GM18511 (cell line): ENCODE measurements at regions not wholly inside any gene's neighbourhood (a gene's known extent, or its start where the extent isn't known, plus 50 kb on each side); places are given as distances from the start of the nearest gene placed in this dataset.

ENCODE experiments used
- ATAC-seq: cut with Tn5 transposase; IDR thresholded peaks from one replicate; pipeline ENCODE4 v1.9.1; 2021; ENCODE audit warnings: mild to moderate bottlenecking, moderate library complexity; ENCODE audit not compliant: unreplicated experiment

DNA sequence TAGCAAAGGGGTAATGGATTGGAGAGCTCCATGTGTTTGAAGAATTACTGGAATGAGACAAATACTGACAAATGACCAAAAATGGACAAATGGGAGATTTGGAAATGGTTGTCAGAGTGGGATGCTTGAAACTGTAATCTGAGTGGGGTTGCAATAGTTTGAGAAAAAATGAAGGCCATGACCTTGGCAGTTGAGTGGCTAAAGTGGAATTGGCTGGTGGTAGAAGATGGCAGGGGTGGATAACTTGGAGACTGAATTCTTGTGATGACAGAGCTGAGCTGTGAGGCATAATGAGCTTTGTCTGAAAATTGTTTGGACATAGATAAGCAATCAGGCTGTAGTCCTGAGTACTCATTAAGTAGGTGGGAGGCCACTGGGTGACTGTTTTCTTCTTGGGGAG is 222.5 kb upstream of the PRICKLE1 start:
- ATAC-seq = no peak

DNA sequence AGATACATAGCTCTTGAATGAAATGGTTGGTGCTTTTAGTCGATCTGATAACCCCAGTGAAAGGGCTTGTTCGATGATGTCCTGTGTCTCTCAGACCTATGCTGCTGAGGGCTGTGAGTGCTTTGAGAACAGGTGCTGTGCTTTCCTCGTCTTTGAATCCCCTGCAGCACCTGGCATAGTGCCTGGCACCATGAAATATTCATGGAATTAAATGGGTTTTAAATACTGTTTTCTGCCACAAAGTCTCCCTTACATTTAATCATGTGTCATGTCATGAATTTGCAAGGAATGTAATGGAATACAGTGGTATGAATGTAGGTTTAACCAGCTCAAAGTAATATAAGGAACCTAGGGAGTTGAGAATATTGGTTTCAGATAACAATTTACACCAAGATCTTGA is 220.5 kb upstream of the PRICKLE1 start:
- ATAC-seq = no peak

DNA sequence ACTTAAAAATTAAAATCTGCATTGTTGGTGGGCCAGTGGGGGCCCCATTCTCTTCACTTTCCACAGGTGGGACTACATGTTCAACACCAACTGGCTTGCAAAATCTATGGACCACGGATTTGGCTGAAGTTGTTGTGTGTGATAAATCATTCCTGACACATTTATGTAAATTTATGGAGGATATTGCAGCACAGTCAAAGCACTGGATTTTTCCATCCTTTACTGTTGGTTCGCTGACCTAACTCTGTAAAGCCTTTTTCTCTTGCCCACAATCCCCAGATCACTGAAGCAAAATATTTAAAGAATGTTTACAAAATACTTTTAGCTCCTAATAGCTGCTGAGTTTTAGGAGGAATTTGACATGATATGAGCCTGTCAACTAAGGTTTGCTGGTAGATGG is 219.7 kb upstream of the PRICKLE1 start:
- ATAC-seq = no peak

DNA sequence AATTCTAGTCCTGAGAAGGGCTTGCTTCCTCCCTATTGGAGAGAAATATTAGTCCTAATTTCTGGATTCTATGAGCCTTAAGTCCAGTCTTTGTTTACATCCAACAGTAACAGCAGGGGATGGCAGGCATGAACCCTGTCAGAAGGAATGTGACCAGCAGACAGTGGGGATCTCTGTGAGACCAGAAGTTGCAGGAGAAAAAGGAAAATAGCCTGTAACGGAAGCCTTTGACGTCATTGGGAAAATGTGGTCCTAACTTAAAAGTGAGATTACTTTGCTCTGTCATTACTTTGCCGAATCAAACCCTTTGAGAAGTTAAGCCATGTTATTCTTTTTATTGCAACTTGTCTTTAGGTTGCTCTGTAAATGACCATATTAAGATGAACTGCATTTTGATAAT is 218.2 kb upstream of the PRICKLE1 start:
- no peak for ATAC-seq

DNA sequence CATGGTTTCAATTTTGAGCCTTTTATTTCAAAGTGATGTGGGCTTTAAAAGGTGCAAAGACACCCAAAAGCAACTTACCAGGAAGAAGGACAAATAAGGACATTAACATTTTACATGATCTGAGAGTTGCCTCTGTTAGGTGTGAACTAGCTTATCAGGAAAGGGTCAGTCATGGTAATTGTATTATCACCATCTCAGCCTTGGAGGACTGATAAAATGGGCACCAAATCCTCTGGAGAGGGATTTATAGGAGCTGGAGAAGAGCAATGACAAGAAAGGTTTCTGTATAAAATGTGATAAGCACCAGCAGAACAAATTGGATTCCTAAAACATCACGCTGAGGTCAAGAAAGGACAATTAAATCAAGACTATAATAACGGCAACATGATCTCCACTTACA is 217.7 kb upstream of the PRICKLE1 start:
- no peak for ATAC-seq

DNA sequence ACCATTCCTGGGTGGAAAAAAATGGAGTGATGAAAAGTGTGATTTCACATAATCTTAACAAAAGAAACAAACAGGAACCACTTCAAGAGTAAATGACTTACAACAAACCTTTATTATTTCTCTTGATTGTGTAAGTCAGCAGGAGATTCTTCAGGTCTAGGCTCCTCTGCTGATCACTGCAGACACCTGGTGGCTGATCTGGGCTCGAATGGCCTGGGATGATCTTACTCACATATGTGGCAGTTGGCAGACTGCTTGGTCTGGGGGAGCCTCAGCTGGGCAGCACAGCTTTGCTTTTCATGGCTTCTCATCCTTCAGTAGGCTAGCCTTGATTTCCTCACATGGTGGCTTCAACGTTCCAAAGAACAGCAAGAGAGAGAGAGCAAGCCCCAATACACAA is 215.4 kb upstream of the PRICKLE1 start:
- no peak for ATAC-seq

DNA sequence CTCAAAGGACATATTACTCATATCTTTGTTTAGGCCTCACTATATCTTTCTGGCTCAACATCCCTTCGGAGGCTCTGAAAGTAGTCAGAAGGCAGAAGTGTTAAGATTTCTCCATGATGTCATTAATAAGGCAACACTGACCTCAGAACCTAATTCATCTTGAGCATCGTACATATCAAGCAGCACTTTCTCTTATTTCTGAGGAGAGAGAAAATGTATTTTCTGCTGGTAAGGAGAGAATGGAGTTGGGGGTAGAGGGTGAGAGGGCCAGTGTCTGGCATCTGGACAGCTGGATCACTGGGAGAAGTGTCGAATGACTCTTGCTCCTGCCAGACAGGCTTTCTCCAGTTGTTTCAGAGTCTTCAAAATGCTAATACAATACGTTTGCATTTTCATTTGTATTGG is 213.2 kb upstream of the PRICKLE1 start:
- ATAC-seq = no peak

DNA sequence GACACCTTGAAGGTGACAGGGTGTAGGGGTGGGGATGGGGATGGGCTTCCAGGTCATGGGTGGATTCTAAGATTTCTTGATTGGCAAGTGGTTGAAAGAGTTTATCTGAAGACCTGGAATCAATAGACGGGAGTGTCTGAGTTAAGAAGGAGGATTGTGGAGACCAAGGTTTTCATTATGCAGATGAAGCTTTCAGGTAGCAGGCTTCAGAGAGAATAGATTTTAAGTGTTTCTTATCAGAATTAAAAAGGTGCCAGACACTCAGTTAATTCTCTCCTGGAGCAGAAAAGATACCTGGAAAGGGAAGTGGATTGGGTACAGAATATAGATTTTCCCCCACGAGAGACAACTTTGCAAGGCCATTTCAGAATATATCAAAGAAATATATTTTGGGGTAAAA is 211.7 kb upstream of the PRICKLE1 start:
- ATAC-seq = no peak

DNA sequence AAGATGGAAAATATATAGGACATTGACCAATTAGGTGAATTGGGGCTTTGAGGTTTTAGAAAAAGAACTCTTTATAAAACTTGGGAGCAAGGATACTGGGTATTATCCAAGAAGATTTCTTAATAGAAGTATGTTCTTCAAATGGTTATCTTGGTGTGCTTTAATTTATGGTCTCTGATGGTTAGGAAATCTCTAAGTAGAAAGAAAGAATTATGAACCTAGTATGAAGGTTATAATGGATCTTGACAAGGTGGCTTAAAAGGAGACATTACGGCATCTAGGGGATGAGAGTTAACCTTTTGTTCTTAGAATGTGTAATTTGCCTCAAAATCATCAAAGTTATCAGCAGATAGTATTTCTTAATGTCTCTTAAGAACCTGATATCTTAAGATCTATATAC is 210.4 kb upstream of the PRICKLE1 start:
- no peak for ATAC-seq

DNA sequence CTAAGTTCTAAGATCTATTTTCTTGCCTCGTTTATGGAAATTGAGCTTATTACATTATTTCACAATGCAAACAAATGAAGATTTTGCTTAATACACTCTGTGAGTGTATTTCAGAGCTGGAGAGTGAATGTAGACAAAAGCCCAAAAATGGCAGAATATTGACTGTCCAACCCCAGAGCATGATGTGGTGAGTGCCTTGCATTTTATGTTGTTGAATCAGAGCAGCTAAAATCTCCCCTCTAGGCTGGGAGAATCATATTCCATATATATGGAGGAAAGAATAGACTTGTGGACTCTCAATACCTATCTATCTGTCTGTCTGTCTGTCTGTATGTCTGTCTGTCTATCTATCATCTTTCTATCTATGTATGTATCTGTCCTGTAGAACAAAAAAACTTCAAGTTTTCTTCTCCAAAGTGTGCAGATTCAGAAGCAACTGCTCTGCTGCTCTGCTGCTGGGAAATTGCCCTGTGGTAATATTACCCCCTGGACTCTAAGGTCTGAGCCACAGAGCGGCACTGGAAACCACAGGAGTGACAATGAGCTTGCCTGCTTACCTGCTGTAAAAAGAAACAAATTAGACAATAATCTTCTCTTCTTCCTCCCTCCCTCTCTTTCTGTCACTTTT is 209.4 kb upstream of the PRICKLE1 start:
- no peak for ATAC-seq

DNA sequence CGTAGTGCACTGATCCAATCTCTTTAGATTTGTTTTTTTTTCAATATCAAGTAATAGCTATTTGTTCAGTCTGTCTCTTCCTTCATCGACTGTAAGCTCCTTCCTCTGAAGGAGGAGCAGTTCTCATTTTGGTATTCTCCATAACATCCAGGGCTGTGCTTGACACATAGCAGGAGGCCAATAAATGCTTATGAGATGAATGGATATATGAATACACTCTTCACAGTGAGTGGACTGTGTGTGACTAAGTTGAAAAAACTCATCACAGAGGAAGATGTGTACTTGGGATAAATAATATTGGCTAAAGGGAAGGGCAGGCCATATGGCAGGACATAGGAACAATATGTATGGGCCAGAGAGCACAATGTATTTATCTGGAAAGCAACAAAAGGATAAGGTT is 205.3 kb upstream of the PRICKLE1 start:
- no peak for ATAC-seq

DNA sequence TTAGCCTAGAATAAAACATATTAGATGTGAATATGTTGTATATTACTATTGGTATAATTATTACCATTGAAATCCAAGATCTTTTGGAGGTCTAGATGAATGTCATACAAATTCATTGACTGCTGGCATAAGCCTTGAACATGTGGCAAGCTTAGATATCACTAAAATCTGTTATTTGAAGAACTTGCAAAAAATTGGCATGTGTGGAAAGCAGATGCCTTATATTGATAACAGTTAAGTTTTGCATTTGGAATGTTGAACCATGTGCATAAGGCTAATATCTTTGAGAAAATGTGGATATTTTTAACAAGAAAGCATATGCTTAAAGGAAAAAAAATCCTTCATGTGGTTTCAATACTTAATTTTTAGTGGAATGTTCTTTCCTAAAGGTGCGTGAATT is 203.6 kb upstream of the PRICKLE1 start:
- no peak for ATAC-seq

DNA sequence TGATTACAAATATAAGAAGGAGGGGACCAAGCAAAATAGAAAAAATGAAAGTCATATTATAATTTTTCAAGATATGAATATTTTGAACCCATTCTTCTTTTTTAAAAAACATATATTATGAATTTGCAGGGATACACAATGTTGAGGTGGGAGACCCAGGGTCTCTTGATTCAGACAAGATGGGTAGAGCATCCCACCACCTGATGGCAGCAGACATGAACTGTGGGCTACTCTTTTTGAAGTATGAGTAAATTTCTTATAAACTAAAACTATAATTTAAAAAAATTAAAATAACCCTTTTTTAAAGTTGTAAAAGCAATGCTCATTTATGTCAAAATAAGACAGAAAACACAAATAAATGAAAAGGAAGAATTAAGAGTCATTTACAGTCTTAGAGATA is 202.7 kb upstream of the PRICKLE1 start:
- ATAC-seq = no peak

DNA sequence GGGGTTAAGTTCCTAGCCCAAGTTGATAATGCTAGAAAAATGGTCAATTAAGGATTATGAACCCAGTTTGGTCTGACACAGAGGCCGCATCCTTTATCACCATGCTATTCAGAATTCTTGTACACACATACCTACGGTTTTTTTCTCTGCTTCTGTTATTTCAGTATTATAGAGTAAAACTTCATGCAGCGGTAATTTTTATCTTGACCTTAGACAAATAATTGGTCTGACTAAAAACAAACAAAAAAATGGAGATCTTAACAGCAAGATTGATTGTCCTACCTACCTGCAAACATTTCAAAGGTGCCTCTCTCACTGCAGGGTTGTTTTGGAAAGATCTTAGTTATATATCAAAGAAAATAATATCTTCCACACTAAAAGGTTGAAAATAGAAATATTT is 201.9 kb upstream of the PRICKLE1 start:
- ATAC-seq = no peak

DNA sequence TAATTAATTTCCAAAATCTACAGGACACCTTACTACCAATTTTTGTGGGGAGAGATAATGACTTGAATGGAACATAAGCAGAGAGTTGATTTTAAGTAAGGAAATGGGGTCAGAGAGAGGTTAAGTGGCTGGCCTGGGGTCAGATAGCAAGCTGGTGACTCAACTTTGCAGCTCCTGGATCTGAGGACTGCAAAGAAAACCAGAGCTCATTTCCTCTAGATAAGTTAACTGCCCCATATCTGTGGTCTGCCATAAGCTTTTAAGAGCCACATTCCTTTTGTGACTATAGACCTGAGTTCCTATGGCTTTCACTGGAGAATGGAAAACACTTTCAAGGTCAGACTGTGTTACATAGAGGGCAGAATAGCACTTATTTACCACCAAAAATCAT is 201.2 kb upstream of the PRICKLE1 start:
- ATAC-seq = no peak

DNA sequence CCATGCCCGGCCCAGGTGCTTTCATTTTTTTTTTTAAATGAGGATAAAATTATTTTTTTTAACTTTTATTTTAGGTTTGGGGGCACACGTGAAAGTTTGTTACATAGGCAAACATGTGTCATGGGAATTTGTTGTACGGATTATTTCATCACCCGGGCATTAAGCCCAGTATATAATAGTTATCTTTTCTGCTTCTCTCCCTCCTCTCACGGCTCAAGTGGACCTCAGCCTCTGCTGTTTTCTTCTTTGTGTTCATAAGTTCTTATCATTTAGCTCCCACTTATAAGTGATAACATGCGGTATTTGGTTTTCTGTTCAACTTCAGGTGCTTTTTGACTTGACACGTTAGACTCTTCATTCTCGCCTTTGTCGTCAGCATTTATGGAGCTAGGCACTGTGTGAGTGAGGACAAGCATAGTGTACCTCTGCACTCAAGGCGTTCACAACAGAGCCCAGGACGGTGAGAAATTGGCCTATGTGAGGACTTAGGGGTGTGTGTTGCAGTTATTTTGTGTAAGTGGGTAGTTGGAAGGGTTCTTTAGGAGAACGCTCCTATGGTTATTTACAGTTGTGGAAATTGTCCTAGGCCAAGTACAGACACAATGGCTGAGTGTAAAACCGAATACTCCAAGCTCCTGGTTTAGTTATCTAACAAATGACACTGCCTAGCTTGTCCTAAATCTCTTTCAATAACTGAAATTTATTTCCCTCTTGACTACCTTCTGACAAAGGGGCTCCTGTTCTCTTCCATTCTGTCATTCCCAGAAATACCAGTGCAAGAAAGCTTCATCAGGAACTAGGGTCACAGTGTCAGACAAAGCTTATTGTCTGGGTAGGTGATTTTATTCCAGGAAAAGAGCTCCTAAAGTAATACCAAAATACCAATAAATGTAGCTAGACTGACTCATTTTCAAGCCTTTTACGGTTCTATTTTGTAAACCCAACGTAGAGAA is 200.5 kb upstream of the PRICKLE1 start:
- no peak for ATAC-seq

DNA sequence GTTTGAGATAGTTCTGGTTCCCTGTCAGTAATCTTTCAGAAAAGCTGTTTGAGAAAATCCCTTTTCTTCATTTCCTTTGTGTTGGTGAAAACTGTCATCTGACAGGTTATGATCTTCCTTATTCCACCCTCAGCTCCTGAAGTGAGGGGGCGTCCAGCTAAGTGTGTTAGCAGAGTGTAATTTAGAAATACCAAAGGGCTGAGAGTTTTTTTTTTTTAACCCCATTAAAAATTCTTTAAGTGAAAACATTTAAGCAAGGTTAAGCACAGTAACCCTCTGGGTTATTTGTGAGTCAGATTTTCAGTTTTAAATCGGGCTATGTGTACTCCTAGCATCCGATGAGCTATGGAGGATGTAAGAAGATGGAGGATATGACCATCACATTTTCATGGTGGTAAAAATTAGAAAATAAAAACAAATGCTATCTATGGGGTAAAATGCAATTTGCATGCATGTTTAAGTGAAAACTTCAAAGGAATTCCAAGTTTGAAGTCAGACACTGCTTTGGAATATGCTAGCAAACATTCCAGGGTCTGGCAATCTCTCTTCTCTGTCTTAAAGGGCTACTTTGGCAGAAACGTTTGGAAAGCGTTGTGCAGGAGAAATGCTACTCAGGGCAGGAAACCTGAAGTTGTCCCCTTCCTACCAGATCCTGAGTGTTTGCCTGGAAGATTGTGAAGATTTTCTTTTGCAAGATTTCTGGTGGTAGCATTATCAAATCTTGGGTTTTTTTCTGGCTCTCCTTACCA is 197.0 kb upstream of the PRICKLE1 start:
- no peak for ATAC-seq

DNA sequence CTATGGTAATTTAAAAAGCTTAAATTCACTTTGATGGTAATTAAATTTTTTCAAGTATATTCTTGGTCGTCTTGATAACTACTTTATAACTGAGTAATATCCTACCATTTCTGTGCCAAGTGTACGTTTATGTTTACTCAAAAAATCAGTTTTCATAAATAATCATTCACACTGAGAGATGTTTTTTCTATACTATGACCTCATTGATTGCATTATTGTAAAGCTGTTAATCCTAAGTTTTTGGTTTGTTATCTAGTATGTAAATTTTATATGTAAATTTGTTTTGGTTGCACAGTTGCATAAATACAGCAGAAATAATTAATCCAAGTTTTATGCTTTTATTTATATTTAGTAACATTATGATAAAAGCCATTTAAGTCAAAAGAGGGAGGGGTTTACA is 196.4 kb upstream of the PRICKLE1 start:
- ATAC-seq = no peak

DNA sequence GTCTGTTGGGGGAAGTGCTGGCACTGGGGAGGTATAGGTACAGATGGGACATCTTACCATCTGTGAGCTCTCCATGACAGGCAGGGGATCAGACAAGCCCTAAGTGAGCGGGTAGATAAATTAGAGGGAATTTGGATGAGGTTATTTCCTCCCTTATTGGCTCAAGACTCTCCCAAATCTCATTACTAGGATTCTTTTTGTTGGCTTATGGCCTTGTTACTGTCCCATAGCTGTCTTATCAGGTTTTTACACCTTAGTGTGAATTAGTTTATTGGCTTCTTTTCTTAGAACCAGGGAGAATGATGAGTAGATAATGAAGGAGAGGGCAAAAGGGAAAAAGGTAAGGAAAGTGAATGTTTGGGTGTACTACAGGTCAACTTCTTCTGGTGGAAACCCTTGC is 191.1 kb upstream of the PRICKLE1 start:
- no peak for ATAC-seq

DNA sequence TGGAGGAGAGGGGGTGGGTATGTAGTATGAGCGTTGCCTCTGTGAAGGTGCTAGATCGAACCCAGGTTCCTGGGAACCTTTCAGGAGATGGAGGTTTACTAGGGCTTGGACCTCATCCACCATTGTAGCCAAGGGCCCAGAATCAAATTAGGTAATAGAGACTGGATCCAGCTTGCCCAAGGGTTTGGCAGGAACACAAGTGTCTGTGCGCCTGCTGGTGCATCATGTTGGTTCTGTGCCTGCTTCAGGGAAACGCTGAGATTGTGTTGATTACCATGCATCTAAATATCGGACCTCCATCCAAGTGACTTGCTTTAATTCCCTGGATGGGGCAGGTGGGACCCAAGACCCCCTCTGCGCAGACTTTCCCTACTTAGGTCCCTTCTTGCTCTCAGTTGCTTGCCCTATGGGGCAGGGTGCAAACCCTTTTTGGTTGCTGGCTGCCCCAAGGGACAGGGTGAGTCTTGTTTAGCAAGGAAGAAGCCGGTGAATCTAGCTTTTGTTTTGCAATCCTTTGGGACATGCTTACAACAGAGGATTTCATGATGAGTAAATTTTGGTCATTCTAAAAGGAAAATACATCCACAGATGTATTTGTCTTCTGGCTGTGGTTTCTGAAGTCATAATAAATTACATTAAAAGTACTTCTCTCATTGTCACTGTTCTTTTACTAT is 189.8 kb upstream of the PRICKLE1 start:
- ATAC-seq = no peak

DNA sequence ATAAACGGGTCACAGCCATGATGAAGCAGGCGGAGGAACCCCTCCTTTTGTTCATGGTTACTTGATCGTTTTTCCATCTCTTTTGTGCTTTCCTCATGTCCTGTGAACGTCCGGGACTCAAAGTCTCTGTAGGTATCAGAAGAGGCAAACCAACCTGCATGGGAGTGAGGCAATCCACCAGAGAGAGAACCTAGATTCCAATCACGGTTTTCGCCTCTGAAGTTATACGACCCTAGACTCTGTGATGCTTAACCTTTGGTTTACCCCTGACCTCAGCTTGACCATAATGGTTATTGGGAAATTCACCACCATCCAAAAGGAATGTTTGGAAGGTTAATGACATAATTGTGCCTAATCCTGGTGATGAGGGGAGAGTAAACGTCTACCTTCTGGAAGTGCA is 186.8 kb upstream of the PRICKLE1 start:
- no peak for ATAC-seq
